HepG2 (cell line): ENCODE measurements at regions not wholly inside any gene's neighbourhood (a gene's known extent, or its start where the extent isn't known, plus 50 kb on each side); places are given as distances from the start of the nearest gene placed in this dataset.

ENCODE experiments used
- ATAC-seq: fragments of 200-7000 bp; cut with Tn5 transposase; 3 replicates; pipeline ENCODE4 v1.9.1; 2020; ENCODE audit warnings: mild to moderate bottlenecking, moderate library complexity
- BruUV-seq: library from RNA; stranded (reverse); fragments of 400-500 nt; replicated peaks from 2 replicates; lab custom pipeline; 2021; lab: Mats Ljungman, UMichigan
- CTCF ChIA-PET: fragments of 300-600 bp; formaldehyde crosslinking; extraction: SDS; loops from one replicate; lab custom pipeline; 2021; ENCODE audit warnings: low total read pairs, inconsistent platforms, low intra/inter-chr PET ratio; lab: Yijun Ruan, JAX
- POLR2A ChIA-PET: fragments of 350-600 bp; sonication (Branson Sonifier 250); formaldehyde crosslinking; loops from one replicate; lab custom pipeline; 2020; ENCODE audit warnings: antibody characterized with exemption, inconsistent platforms; lab: Yijun Ruan, JAX
- DNase-seq: peaks from one replicate; pipeline ENCODE4 v3.0.0-alpha.2; 2015; ENCODE audit warnings: low spot score
- FAIRE-seq: peaks from 3 replicates; lab custom pipeline; 2011; peaks lifted over from hg19 to GRCh38; lab: Jason Lieb, UNC
- H2AFZ ChIP-seq: one replicate; pipeline ENCODE4 v1.6.1; 2011; ENCODE audit warnings: low read length, inconsistent platforms
- H3K27ac ChIP-seq: fragments of 300-600 bp; 3 replicates; pipeline ENCODE4 v1.8.0; 2011; ENCODE audit warnings: mixed run types, mild to moderate bottlenecking, mixed read lengths, low read length, inconsistent platforms; ENCODE audit not compliant: insufficient read depth; ENCODE audit errors: extremely low read length
- H3K27me3 ChIP-seq, 2 experiments: fragments of 200-600 bp in 1 of 2; 2 replicates in 1 of 2; 3 replicates in 1 of 2; pipeline versions ENCODE4 v1.6.0 to v1.8.0; 2011; ENCODE audit warnings: low read length in 2 of 2, mild to moderate bottlenecking in 2 of 2, moderate library complexity in 2 of 2, inconsistent platforms in 1 of 2; ENCODE audit not compliant: insufficient read depth in 2 of 2, control insufficient read depth in 1 of 2
- H3K36me3 ChIP-seq, 2 experiments: fragments of 200-600 bp in 1 of 2; replicated peaks in 1 of 2; 2 replicates in 1 of 2; 3 replicates in 1 of 2; pipeline versions ENCODE4 v1.5.1 to v1.8.0; 2011; ENCODE audit warnings: low read length in 2 of 2, inconsistent platforms in 1 of 2; ENCODE audit not compliant: insufficient read depth in 2 of 2, control insufficient read depth in 1 of 2
- H3K4me1 ChIP-seq: 2 replicates; pipeline ENCODE4 v1.5.1; 2012; ENCODE audit warnings: low read length, inconsistent platforms; ENCODE audit not compliant: insufficient read depth
- H3K4me2 ChIP-seq: 2 replicates; pipeline ENCODE4 v1.6.0; 2011; ENCODE audit warnings: low read depth, low read length, inconsistent platforms
- H3K4me3 ChIP-seq, 3 experiments: fragments of 200-600 bp in 1 of 3; sonication (generic), shearing (Covaris generic) in 1 of 3; replicated peaks in 1 of 3; 2 replicates each; pipeline ENCODE4 v1.5.1; 2011 to 2016; ENCODE audit warnings: low read length in 3 of 3, inconsistent platforms in 2 of 3, low read depth in 2 of 3, mild to moderate bottlenecking in 2 of 3, control low read depth in 1 of 3, mixed read lengths in 1 of 3; ENCODE audit not compliant: insufficient read depth in 1 of 3
- H3K79me2 ChIP-seq: one replicate; pipeline ENCODE4 v1.6.1; 2011; ENCODE audit warnings: low read length, inconsistent platforms; ENCODE audit not compliant: insufficient read depth
- H3K9ac ChIP-seq: 2 replicates; pipeline ENCODE4 v1.6.0; 2011; ENCODE audit warnings: mild to moderate bottlenecking, low read depth, low read length, inconsistent platforms; ENCODE audit not compliant: insufficient read depth
- H3K9me3 ChIP-seq: 2 replicates; pipeline ENCODE4 v1.5.1; 2012; ENCODE audit warnings: mild to moderate bottlenecking, low read length
- H4K20me1 ChIP-seq: 2 replicates; pipeline ENCODE4 v1.6.0; 2011; ENCODE audit warnings: inconsistent platforms, mild to moderate bottlenecking, low read length, moderate library complexity; ENCODE audit not compliant: insufficient read depth
- THAP11 ChIP-seq: IDR thresholded peaks from 2 replicates; pipeline ENCODE4 v1.6.1; 2016; ENCODE audit warnings: missing biosample characterization, missing genetic modification reagents
- ZMYM2 ChIP-seq: sonication (generic); formaldehyde crosslinking; IDR thresholded peaks from 2 replicates; pipeline ENCODE4 v1.8.0; 2022; ENCODE audit warnings: mild to moderate bottlenecking, missing genetic modification reagents
- WGBS: methylation state at CpG from one replicate; pipeline ENCODE4 v1.1.6; 2017; ENCODE audit warnings: low lambda C conversion rate; 5-methylcytosine and 5-hydroxymethylcytosine counted together
- in situ Hi-C: cut with HindIII; loops from 2 replicates; pipeline ENCODE4 v1.10.0; 2017; ENCODE audit warnings: low pct_unique_long_range_greater_than_20kb; ENCODE audit not compliant: extremely low pct_ligation_motif_present
- intact Hi-C: fragments of 100-400 bp; cut with micrococcal nuclease; formaldehyde crosslinking; loops from one replicate; pipeline ENCODE4 v1.10.0; 2022; ENCODE audit not compliant: unreplicated experiment

DNA sequence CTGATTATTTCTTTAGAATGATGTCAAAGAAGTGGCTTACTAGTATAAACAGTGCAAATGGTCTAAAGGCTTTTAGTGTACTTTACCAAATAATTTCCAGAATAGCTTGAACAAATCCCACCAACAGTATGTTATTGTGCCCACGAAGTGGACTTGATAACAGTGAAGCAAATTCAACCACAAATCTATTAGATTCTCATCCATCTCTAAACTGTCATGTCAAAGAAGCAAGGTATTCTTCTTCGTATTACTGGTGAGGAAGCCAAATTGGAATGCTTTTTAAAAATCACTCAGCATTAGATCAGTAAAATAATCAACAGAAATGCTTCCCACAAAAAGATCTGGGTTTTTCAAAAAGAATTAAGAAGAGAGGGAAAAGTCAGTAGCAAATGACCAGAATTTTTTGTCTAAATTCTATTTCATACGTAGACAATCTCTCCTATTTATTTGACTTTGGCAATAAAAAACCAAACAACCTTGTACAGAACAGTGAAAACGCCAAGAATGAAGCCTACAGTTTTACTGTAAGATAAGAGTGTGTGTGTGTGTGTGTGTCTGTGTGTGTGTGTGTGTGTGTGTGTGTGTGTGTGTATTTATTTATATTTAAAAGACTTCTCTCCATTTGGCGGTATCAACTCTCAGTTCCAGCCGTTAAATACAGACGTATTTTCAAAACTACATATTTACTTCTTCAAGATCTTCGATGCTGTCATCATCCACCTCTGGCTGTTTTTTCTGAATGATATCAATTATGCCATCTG lies 114.6 kb downstream of the CYB561 start:
- no peak overlapping the region for H3K4me3 ChIP-seq
- no peak overlapping the region for H3K4me2 ChIP-seq
- no peaks in the 10 kb centered on the region for H3K4me1 ChIP-seq
- FAIRE-seq = no peak
- in situ Hi-C loops (no loop called here), intact Hi-C loops (no loop called here)
- H3K9ac ChIP-seq = no peak overlapping the region
- H4K20me1 ChIP-seq = no peaks in the 10 kb centered on the region
- POLR2A ChIA-PET = no interaction called here
- H3K27ac ChIP-seq = no peak overlapping the region
- BruUV-seq = no TSS peak
- ATAC-seq = no peak
- no peaks in the 10 kb centered on the region for H3K36me3 ChIP-seq
- no peaks in the 10 kb centered on the region for H3K9me3 ChIP-seq
- no peak overlapping the region for H2AFZ ChIP-seq
- no peak for TF ChIP-seq THAP11 (CRISPR knock-in tag)
- no peaks in the 10 kb centered on the region for H3K27me3 ChIP-seq
- CTCF ChIA-PET = no interaction called here
- no peak for DNase-seq
- H3K79me2 ChIP-seq = no peaks in the 10 kb centered on the region
- whole genome bisulfite sequencing = 26% methylated on average over 8 of the region's 8 CpGs

DNA sequence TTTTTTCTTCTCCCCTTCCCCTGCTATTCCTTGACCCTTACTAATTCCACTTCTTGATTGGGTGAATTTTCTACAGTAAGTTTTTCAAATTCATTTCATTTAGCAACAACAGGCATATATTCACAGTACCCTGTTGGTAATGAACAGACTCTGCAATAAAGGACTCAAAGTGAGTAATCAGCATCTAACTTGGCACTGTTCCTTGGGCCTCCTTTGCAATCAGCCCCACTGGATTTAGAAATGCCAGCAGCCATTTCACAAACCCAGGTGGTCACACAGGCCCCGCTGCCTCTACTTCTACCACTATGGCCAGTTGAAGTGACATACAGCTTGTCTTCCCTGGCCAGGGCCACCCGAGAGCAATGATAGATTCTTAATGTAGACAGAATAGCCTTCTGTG lies 113.8 kb downstream of the CYB561 start:
- no peaks in the 10 kb centered on the region for H3K27me3 ChIP-seq
- no peaks in the 10 kb centered on the region for H3K9me3 ChIP-seq
- no peaks in the 10 kb centered on the region for H3K79me2 ChIP-seq
- no peak for ATAC-seq
- intact Hi-C loops = no loop called here
- H3K4me2 ChIP-seq = no peak overlapping the region
- H2AFZ ChIP-seq = no peak overlapping the region
- no peak for FAIRE-seq
- ChIA-PET POLR2A (no interaction called here), CTCF (no interaction called here)
- in situ Hi-C loops = no loop called here
- no peaks in the 10 kb centered on the region for H3K4me1 ChIP-seq
- no peaks in the 10 kb centered on the region for H4K20me1 ChIP-seq
- no peak for DNase-seq
- no peaks in the 10 kb centered on the region for H3K36me3 ChIP-seq
- no TSS peak for BruUV-seq
- WGBS = 5% methylated on average over 2 of the region's 2 CpGs
- H3K4me3 ChIP-seq = no peak overlapping the region
- no peak for TF ChIP-seq ZMYM2 (CRISPR knock-in tag)
- H3K27ac ChIP-seq = no peak overlapping the region
- no peak overlapping the region for H3K9ac ChIP-seq
